Mesodermal cell (in vitro differentiated cells): ENCODE measurements at regions not wholly inside any gene's neighbourhood (a gene's known extent, or its start where the extent isn't known, plus 50 kb on each side); places are given as distances from the start of the nearest gene placed in this dataset.
"Not testable (repeated sequence)": the region's sequence is repeated elsewhere in the genome, so short reads cannot be mapped to it uniquely, and the experiment has no call there.

Experiments
- H3K27ac ChIP-seq: 2 replicates; pipeline ENCODE4 v1.7.0; 2013; ENCODE audit warnings: mild to moderate bottlenecking, low read depth, low read length, moderate library complexity; ENCODE audit not compliant: severe bottlenecking
- H3K36me3 ChIP-seq: 2 replicates; pipeline ENCODE4 v1.7.1; 2013; ENCODE audit warnings: mild to moderate bottlenecking, low read length, moderate library complexity; ENCODE audit not compliant: control insufficient read depth, insufficient read depth
- H3K4me1 ChIP-seq: one replicate; pipeline ENCODE4 v1.7.1; 2013; ENCODE audit warnings: mild to moderate bottlenecking, low read length; ENCODE audit not compliant: insufficient read depth, control insufficient read depth, poor library complexity, severe bottlenecking
- H3K4me3 ChIP-seq: 2 replicates; pipeline ENCODE4 v1.7.0; 2013; ENCODE audit warnings: low read length, control low read depth, mild to moderate bottlenecking; ENCODE audit not compliant: insufficient read depth, poor library complexity, severe bottlenecking; ENCODE audit errors: extremely low read depth
- H3K9me3 ChIP-seq: 2 replicates; pipeline ENCODE4 v1.7.1; 2013; ENCODE audit warnings: mild to moderate bottlenecking, low read length, moderate library complexity; ENCODE audit not compliant: control insufficient read depth
- WGBS, 2 experiments: methylation state at CpG; one replicate each; pipeline ENCODE4 v1.1.5; 2013; ENCODE audit warnings: missing lambda C conversion rate in 2 of 2; ENCODE audit not compliant: insufficient coverage in 2 of 2; 5-methylcytosine and 5-hydroxymethylcytosine counted together

DNA sequence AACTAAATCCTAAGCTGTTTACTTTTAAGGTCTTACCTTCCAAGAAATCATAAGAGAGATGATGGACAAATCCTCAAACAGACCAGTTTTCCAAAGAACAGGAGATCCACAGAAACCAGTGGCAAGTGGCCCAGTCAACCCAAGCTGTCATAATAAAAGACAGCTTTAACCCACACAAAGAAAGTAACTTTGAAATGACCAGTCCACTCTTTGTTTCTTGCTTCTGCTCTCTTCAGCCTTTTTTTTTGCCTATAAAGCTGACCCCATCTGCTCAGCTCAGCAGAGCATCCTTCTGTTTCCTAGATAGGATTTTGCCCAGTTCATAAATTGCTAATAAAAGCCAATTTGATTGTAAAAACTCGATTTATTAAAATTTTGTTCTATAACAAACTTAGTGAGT is 299.4 kb downstream of the OXSM start:
- Histone ChIP-seq H3K36me3 (no peaks in the 10 kb centered on the region), H3K4me1 (no peaks in the 10 kb centered on the region), H3K9me3 (peaks cover 21% of the 10 kb centered on the region), H3K27ac (no peak overlapping the region), H3K4me3 (no peak overlapping the region)
- no CpG with 5 or more reads among the region's 1 CpG for WGBS, 2 experiments

DNA sequence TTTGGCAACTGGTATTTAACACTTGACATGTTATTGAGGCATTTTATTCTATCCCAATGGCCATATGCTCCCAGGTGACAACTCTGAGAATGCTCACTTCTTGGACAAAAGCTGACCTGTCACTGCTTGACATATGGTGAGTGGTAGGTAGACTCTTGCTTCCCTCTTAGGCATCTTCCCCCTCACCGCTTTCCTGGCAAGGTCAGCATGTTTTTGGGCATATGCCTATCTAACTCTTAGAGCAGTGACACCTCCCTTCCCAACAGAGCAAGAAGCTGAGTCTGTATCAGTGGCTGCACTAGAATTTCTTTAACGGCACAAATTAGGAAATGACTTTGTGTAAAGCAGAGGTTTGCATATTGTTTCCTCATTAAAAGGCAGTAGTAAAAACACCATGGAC is 300.7 kb downstream of the OXSM start:
- no peaks in the 10 kb centered on the region for H3K4me1 ChIP-seq
- H3K4me3 ChIP-seq = no peak overlapping the region
- WGBS, 2 experiments = 80 to 100% methylated on average over 1 of the region's 2 CpGs

DNA sequence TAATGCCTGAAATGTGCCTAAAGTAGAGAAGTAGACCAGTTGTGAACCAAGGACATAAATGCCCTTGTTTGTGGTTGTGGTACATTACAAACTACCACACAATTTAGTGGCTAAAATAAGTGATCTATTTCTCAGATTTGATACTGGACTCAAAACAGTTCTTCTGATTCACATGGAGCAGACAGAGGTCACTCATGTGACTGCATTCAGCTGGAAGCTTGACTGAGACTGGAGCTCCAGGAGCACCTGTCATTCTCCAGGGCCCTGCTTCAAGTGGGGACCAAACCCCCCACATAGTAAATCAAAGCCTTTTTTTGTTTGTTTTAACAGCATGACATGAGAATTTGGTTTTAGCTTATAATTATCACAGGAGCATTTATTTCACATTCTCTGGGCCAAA is 301.2 kb downstream of the OXSM start:
- no peak overlapping the region for H3K27ac ChIP-seq
- H3K36me3 ChIP-seq = no peaks in the 10 kb centered on the region
- H3K4me3 ChIP-seq = no peak overlapping the region
- peaks cover 23% of the 10 kb centered on the region for H3K9me3 ChIP-seq
- H3K4me1 ChIP-seq = no peaks in the 10 kb centered on the region

More for the DNA sequence above, 300.7 kb downstream of the OXSM start:
- Histone ChIP-seq H3K9me3 (peaks cover 21% of the 10 kb centered on the region), H3K27ac (no peak overlapping the region), H3K36me3 (no peaks in the 10 kb centered on the region)

DNA sequence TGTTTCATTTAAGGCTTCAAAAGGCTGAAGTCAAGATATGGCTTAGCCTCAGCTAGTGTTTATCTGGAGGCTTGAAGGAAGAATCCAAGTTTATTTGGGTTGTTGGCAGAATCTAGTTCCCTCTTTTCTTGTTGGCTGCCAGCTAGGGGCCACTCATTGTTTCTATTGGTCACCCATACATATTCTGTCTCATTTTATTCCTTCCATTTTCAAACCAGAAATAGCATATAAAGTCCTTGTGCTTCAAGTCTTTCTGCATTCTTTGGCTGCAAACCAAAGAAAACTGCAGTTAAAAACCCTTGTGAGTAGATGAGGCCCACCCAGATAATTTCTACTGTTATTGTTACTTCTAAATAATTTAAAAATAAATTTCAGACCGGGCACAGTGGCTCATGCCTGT is 301.7 kb downstream of the OXSM start:
- WGBS, 2 experiments = no CpG with 5 or more reads among the region's 1 CpG
- H3K4me3 ChIP-seq = no peak overlapping the region
- H3K36me3 ChIP-seq = no peaks in the 10 kb centered on the region
- no peak overlapping the region for H3K27ac ChIP-seq
- H3K9me3 ChIP-seq = peaks cover 18% of the 10 kb centered on the region
- H3K4me1 ChIP-seq = no peaks in the 10 kb centered on the region

DNA sequence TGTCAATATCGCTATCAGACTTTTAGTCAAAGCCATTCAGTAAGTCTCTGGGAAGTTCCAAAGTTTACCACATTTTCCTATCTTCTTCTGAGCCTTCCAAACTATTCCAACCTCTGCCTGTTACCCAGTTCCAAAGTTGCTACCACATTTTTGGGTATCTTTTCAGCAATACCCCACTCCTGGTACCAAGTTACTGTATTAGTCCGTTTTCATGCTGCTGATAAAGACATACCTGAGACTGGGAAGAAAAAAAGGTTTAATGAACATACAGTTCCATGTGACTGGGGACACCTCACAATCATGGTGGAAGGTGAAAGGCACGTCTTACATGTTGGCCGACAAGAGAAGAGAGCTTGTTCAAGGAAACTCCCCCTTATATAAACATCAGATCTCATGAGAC is 307.2 kb downstream of the OXSM start:
- H3K9me3 ChIP-seq = peaks cover 14% of the 10 kb centered on the region
- 92 to 100% methylated on average over 2 to 3 of the region's 4 CpGs for WGBS, 2 experiments

DNA sequence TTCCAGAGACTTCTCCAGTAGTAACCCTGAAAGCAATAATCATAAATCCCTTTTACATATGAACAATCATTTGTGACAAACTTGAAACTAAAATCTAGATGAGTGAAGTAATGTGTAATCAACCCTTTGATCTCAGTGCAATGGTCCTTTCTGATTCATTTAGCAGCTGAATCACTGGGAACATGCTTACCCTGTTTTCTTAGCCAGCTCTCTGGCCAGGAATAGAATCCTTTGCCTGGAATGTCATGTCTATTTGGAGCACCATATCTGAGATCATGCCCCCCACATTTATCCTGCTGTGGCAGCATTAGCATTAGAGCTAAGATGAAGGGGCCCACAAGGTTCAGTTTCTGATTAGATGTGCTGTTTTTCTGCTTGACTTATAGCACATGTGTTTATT is 309.8 kb downstream of the OXSM start:
- peak overlapping the region; percentile 66 for H3K27ac ChIP-seq
- H3K4me3 ChIP-seq = no peak overlapping the region
- H3K9me3 ChIP-seq = peaks cover 14% of the 10 kb centered on the region
- no peaks in the 10 kb centered on the region for H3K36me3 ChIP-seq
- H3K4me1 ChIP-seq = no peaks in the 10 kb centered on the region

More for the DNA sequence above, 307.2 kb downstream of the OXSM start:
- not testable (repeated sequence) for H3K4me3 ChIP-seq, H3K36me3 ChIP-seq, H3K27ac ChIP-seq, H3K4me1 ChIP-seq

DNA sequence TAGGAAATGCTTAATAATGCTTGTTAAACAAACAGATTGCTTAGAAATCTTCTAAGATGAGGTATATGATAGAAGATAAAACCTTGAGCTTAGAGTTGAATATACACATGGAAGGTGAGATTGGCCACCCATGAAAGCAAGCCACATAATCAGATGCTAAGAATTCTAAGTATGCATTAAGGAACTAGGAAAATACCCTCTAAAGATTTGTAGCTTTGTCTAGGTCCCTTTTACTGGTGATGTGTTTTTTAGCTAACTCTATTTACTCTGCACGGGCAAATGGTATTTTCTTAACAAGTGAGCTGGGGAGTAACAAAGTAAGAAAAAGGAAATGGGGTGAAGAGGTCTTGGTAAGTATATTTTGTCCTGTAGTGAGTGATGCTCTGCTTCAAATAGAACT is 310.3 kb downstream of the OXSM start:
- no CpG with 5 or more reads among the region's 1 CpG for WGBS, 2 experiments
- peaks cover 14% of the 10 kb centered on the region for H3K9me3 ChIP-seq
- H3K27ac ChIP-seq = peak overlapping the region; percentile 66
- H3K36me3 ChIP-seq = no peaks in the 10 kb centered on the region
- H3K4me3 ChIP-seq = no peak overlapping the region
- peaks cover 3% of the 10 kb centered on the region for H3K4me1 ChIP-seq

DNA sequence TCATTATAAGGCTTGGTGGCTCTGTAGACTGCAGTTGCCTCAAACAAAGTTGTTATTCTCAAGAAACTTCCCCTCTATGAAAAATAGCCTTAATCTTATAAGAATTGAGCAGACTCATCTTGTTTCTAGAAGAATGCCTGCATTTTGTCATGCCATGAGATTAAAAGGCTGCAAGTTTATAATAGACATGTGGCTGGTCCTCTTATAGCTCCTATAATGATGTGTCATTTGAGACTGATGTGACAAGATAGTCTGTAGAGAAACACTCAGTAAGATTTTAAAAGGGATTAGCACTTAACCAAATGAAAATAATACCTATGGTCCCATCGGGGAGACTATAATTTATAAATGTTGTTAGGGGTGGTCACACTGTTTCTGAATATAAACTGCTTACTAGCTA is 312.5 kb downstream of the OXSM start:
- no CpG with 5 or more reads among the region's 1 CpG for WGBS, 2 experiments
- Histone ChIP-seq H3K36me3 (no peaks in the 10 kb centered on the region), H3K9me3 (peaks cover 10% of the 10 kb centered on the region), H3K4me1 (peaks cover 13% of the 10 kb centered on the region), H3K27ac (no peak overlapping the region), H3K4me3 (no peak overlapping the region)

DNA sequence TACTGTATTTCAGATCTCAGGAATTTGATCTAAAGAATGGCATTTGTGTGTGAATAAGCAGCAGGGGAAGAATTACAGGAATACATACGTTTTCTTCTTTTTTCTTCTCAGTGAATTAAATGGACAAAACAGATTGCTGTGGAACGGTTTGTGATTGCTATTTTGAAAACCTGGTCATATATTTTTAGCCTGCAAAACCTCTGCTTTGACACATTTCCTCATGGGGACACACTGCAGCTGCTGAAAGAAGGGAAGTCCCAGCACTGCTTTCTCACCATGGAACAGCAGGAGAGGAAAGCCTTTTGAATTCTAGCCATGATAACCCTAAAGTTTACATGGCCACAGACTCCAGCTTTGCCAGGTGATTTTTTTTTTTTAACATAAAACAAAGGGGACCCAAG is 315.0 kb downstream of the OXSM start:
- no peaks in the 10 kb centered on the region for H3K9me3 ChIP-seq
- H3K4me3 ChIP-seq = no peak overlapping the region
- H3K27ac ChIP-seq = peak overlapping the region; percentile 65
- 80 to 100% methylated on average over 1 of the region's 2 CpGs for WGBS, 2 experiments
- no peaks in the 10 kb centered on the region for H3K36me3 ChIP-seq
- peaks cover 13% of the 10 kb centered on the region for H3K4me1 ChIP-seq

DNA sequence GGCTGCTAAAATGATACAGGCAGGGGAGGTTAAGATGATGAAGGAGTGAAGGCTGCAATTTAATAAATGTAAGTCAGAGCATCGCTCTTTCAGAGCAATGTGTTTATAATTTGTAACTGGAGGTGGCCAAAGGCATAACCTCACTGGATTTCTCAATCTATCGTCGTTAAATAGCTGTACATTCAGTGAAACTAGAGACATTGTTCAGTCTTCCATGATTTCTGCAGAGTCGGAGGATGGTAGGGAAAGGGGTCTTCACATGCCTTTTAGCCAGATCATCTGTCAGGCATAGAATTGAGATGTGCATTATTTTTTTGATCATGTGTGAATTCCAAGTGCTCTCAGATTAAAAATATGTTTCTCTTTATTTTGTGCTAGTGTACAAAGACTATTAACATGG is 315.4 kb downstream of the OXSM start:
- Histone ChIP-seq H3K4me1 (peaks cover 13% of the 10 kb centered on the region), H3K27ac (peak overlapping the region; percentile 65), H3K36me3 (no peaks in the 10 kb centered on the region), H3K4me3 (no peak overlapping the region), H3K9me3 (no peaks in the 10 kb centered on the region)
- 92 to 94% methylated on average over 3 to 4 of the region's 4 CpGs for WGBS, 2 experiments

DNA sequence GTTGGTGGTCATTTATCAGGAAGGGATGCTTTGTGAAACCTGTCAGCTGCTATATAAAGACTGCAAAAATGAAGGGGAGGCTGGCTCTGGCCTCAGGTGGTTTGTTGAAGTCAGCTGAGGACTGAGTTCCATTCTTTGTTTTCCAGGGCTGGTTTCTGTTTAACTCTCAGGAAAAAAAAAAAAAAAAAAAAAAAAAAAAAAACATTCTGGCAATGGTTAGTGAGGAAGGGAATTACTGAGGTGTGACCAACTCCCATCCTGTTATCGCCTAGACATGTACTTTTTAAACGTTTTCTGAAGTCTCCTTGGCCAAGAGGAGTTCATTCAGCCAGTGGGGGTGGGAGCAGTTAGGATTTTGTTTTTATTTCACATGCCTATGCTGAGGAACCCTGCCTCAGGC is 316.3 kb downstream of the OXSM start:
- Histone ChIP-seq H3K9me3 (no peaks in the 10 kb centered on the region), H3K36me3 (no peaks in the 10 kb centered on the region), H3K4me3 (no peak overlapping the region), H3K4me1 (peaks cover 13% of the 10 kb centered on the region), H3K27ac (no peak overlapping the region)
- 60% methylated on average over 2 of the region's 2 CpGs; no CpG with 5 or more reads in 1 of the 2 experiments for WGBS, 2 experiments
